Astrocyte of the cerebellum (primary cell): ENCODE measurements at regions not wholly inside any gene's neighbourhood (a gene's known extent, or its start where the extent isn't known, plus 50 kb on each side); places are given as distances from the start of the nearest gene placed in this dataset.

ENCODE experiments used
- DNase-seq: peaks from one replicate; pipeline ENCODE4 v3.0.0-alpha.2; 2011; ENCODE audit warnings: low read depth
- H3K4me3 ChIP-seq: 2 replicates; pipeline ENCODE4 v1.5.1; 2011; ENCODE audit warnings: mild to moderate bottlenecking, low read depth, low read length, moderate library complexity
- CTCF ChIP-seq: IDR thresholded peaks from 2 replicates; pipeline ENCODE4 v1.5.1; 2012; ENCODE audit warnings: low read length, low read depth, moderate library complexity, mild to moderate bottlenecking; ENCODE audit errors: missing control alignments
- in situ Hi-C: cut with HindIII; loops from 2 replicates; pipeline ENCODE4 v1.10.0; 2017; ENCODE audit warnings: low sequenced_read_pairs

DNA sequence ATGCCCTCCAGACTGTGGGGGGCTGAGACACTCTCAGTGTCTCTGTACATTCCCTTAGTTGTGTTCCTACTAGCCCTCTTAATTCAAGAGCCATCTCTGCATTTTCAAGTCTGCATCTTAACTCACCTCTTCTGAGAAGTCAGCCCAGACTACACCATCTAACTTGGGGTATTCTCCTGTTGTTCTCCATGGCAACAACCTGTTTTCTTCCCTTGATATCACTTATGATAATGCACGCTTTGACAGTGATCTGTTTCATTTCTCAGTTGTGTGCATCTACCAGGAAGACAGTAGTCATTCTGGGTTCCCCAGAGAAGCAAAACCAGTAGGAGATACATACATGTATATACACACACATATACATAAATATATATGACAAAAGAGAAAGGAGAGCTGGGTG lies 707.3 kb upstream of the IGFBP3 start:
- H3K4me3 ChIP-seq = no peak overlapping the region
- in situ Hi-C loops = no loop called here
- no peak for TF ChIP-seq CTCF
- DNase-seq = no peak

DNA sequence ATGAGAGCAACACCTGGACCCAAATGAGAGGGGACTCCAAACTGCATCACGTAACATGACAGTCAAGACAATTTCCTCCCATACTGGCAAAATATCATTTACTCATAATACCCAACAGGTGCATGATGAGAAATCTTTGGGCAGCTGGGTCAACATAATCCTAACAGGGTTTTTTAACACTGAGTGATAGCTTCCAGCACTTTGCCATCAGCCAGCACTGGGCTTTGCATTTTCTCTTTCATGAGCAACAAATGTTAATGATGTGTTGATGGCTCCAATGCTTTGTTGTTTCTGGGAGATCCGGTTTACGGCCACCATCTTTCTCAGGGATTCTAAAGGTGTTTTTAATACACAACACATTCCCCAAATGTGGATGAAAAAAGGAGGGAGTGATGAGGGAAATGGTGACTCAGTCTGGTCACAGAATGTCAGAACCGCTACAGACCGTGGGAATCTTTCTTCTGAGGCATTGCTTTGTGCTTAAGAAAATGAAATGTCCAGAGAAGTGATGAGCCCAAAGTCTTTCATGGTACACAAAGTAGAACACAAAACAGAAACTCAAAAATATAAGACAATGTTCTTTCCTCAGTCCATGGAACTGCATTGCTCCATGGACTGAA lies 705.7 kb upstream of the IGFBP3 start:
- TF ChIP-seq CTCF = no peak
- H3K4me3 ChIP-seq = no peak overlapping the region
- in situ Hi-C loops = no loop called here
- DNase-seq = no peak

DNA sequence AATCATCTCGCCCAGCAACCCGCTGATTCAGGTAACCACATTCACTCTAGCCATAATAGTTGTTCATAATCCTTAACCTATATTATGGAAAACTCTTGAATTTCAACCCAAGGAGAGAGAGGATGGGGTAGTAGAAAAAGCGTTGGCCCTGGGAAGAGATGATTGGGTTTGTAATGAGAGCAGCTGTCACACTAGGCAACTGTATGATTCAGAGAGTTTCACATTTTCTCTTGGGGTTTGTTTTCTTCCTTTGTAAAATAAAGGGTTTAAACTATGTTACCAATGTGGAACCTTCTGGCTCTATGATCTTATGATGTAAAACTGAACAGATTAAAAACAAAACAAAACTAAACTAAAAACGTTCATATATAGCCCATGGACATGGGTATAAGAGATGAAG lies 705.2 kb upstream of the IGFBP3 start:
- H3K4me3 ChIP-seq = no peak overlapping the region
- in situ Hi-C loops = no loop called here
- no peak for TF ChIP-seq CTCF
- DNase-seq = no peak

DNA sequence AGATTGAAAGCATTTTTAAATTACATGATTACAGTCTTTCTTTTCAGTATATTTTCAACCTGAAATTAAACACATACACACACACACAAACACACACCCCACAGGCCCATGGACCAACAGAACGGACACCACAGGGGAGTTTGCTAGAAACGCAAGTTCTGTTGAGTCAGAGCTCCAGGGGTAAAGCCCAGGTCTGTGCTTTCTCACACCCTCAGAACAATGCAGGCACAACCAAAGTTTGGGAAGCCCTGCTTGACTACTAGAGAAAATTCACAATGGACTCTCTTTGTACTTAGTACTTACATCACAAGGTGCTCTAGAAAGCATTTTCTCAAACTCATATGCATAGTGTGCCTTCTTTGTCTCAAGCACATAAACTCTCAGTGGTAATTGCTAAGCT lies 704.0 kb upstream of the IGFBP3 start:
- no peak overlapping the region for H3K4me3 ChIP-seq
- in situ Hi-C loops = no loop called here
- TF ChIP-seq CTCF = no peak
- DNase-seq = no peak

DNA sequence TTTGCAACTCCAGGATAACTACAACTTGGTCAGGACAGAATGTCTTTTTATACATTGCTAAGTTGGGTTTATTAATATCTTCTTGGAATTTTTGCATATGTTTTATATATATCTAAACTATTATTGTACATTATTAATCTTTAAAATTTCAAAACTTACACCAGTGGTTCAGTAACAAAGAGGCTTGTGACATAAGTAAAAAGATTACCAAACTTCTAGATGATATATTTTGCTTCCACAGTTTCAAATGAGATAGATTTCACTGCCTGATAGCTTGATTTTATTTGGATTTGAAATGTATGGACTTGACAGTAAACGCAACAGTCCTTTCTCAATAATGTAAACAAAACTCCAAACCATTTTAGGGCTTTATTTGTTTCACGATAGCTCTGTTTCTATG lies 701.2 kb upstream of the IGFBP3 start:
- DNase-seq = no peak
- in situ Hi-C loops = no loop called here
- H3K4me3 ChIP-seq = no peak overlapping the region
- no peak for TF ChIP-seq CTCF

- no peak overlapping the region for H3K4me3 ChIP-seq
- TF ChIP-seq CTCF = no peak
- in situ Hi-C loops = no loop called here
- DNase-seq = no peak
Observed at GRCh38 chr7:46619723-46620310, 698.7 kb upstream of the IGFBP3 start.
